ENCODE measurements at regions not wholly inside any gene's neighbourhood (a gene's known extent, or its start where the extent isn't known, plus 50 kb on each side); places are given as distances from the start of the nearest gene placed in this dataset.
"Not testable (repeated sequence)": the region's sequence is repeated elsewhere in the genome, so short reads cannot be mapped to it uniquely, and the experiment has no call there.

DNA sequence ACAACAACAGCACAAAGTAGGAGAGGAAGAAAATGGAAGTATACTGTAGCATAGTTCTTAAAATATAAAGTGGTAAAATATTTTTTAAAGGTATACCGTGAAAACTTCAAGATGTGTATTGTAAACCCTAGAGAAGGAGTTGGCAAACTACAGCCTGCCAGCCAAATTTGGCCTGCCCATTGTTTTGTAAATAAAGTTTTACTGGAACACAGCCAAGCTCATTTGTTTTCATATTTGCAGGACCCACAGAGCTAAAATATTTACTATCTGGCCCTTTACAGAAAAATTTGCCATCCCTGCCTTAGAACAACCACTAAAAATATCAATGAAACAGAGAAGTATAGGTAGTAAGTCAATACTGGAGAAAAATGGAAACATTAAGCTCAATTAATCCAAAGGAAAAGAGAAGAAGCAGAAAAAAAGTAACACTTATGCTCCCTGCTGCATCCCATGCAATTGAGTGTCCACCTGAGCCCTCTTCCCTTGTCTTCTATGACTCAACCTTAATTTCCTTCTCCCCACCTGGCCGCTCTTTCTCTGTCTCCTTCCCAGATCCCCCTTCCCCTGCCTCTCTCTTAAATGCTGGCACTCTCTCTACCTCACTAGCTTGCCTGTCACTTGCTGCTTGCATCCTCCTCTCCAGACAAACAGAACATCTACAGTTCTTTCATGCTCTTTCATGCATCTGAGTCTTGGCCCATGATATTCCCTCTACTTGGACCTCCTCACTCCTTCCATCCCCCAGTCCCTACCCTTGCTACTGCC lies 50.6 kb upstream of the FER start:
- DNase-seq (ENCODE audit: low read depth in 2 of 2), result no peak

DNA sequence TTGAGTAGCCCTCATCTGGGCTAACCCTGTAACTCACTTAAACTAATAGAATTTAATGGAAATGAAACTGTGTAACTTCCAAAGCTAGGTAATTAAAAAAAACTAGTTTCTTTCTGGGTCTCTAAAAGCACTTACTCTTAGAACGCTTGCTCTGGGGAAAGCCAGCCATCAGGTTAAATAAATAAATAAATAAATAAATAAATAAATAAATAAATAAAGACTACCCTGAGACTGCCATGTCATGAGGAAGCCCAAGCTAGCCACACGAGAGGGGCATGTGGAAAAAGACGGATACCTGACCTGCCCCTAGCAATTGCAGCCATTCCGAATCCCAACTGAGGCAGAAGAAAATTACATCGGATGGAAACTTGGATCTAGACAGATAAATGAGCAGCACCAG lies 51.3 kb upstream of the FER start:
- no peak for DNase-seq (ENCODE audit: low read depth in 2 of 2)

DNA sequence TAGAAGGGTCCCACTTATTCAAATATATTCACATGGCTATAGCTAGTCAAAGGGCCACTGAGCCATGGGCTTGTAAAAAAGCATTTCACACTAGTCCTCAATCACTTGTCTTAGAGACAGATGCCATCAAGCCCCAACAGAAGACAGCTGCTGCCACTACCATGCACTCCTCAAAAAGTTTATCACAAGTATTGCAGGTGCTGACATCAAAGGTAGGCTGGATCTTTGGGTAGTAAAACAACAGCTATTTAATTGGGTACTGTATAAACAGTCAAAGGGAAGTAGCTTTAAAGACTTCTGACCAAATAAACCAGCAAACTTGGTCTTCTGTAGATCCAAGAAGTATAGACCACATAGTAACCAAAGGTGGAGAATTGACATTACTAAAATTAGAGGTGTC lies 59.2 kb upstream of the FER start:
- DNase-seq (ENCODE audit: low read depth in 2 of 2), result no peak

DNA sequence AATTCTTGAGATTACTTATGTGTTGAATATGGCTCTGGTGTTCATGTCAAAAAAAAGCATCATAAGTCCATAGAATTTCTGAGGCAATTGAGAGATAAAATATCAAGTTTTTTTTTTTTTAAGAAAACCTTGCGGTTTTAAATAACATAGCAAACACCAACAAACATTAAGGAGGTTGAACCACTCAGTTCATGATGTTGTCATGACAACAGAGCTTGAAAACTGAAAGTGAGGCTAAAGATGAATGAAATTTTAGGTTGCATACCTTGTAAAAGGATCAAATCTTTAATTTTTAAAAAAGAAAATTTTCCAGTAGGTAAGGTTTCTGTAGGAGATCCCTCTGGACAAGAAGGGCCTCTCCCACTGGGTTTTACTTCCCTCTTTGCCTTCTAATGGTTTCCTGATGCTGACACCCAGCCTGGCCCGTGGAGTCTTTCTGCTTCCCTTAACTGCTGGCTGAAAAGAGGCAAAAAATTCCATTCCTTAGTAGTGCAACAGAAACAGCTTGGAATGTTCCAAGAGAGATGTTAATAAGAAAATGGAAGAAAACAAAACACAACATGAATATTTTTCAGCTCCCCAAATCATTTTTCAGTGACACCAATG lies 60.0 kb upstream of the FER start:
- DNase-seq (ENCODE audit: low read depth in 2 of 2), result no peak

GRCh38 chr5:108686676-108687075 lies 61.0 kb upstream of the FER start:
- no peak for DNase-seq (ENCODE audit: low read depth in 2 of 2)

GRCh38 chr5:108685448-108686216 lies 62.1 kb upstream of the FER start:
- not testable (repeated sequence) for DNase-seq (ENCODE audit: low read depth in 2 of 2)

GRCh38 chr5:108681079-108681921 lies 66.4 kb upstream of the FER start:
- no peak for DNase-seq (ENCODE audit: low read depth in 2 of 2)

GRCh38 chr5:108678091-108678490 lies 69.6 kb upstream of the FER start:
- no peak for DNase-seq (ENCODE audit: low read depth in 2 of 2)

DNA sequence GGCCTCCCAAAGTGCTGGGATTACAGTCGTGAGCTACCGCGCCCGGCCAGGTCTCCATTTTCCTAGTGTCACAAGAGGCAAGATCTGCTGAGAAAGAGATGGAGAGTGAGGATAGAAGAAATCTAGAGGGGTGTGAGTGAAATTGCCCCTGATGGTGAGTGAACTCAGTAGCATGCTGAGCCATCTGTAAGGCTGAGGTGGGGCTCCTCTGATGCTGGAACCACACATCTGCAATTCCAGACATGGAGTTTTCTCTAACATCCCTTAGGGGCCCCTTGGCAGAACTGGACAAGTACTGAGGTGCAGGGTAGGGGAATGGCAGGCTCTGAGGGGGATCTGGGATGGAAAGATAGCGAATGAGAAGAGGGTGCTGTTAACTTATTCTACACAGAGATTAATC lies 72.0 kb upstream of the FER start:
- no peak for DNase-seq (ENCODE audit: low read depth in 2 of 2)

GRCh38 chr5:108672639-108673038 lies 75.1 kb upstream of the FER start:
- no peak for DNase-seq (ENCODE audit: low read depth in 2 of 2)

- no peak for DNase-seq (ENCODE audit: low read depth in 2 of 2)
These were observed 77.0 kb upstream of the FER start for GRCh38 chr5:108670591-108671289.

DNA sequence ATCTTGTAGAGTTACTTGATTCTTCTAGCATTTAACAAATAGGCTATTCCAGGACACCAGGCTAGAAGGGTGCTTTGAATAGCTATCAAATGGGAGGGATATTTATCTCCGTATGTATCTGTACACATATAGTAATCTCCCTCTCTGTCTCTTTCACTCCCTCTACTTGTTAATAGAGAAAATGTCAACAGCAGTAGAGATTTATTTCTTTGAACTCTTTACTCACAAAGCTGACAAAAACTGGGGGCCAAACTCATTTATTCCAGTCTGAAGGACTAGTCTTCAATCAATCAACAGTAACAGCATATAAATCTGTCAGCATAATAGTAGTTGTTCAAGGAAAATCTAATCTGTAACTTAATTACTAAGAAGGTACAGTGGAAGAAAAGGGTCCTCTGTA lies 78.2 kb upstream of the FER start:
- no peak for DNase-seq (ENCODE audit: low read depth in 2 of 2)

DNA sequence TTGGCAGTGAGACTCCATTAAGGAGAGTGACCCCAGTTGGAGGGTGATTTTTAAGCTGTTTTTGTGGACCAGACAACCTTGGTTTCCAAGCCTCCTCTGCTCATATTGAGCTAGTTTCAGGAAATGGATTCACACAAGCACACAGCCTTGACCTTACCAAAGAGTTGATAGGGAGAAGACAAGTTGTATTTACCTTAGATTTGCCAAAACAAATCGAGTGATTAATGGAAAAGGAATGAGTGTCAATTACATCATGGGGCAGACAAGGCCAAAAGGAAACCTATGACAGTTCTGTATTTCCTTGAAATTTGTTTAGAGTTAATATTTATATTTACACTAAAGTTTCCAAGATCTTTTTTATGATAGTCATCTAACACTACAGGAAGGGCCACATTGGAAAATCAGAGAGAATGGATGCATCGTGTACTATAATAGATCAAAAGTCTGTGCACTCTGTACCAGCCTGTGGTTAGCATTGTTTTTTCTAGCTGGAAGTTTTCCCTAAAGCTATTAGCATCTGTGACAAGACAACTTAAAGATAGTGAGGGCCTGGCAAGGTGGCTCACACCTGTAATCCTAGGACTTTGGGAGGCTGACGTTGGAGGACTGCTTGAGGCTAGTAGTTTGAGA lies 86.0 kb upstream of the FER start:
- no peak for DNase-seq (ENCODE audit: low read depth in 2 of 2)

GRCh38 chr5:108661024-108661423 lies 86.7 kb upstream of the FER start:
- no peak for DNase-seq (ENCODE audit: low read depth in 2 of 2)

- DNase-seq (ENCODE audit: low read depth in 2 of 2), result no peak
These were observed 87.4 kb upstream of the FER start for GRCh38 chr5:108660291-108660690.

GRCh38 chr5:108659531-108659930 lies 88.2 kb upstream of the FER start:
- no peak for DNase-seq (ENCODE audit: low read depth in 2 of 2)

DNA sequence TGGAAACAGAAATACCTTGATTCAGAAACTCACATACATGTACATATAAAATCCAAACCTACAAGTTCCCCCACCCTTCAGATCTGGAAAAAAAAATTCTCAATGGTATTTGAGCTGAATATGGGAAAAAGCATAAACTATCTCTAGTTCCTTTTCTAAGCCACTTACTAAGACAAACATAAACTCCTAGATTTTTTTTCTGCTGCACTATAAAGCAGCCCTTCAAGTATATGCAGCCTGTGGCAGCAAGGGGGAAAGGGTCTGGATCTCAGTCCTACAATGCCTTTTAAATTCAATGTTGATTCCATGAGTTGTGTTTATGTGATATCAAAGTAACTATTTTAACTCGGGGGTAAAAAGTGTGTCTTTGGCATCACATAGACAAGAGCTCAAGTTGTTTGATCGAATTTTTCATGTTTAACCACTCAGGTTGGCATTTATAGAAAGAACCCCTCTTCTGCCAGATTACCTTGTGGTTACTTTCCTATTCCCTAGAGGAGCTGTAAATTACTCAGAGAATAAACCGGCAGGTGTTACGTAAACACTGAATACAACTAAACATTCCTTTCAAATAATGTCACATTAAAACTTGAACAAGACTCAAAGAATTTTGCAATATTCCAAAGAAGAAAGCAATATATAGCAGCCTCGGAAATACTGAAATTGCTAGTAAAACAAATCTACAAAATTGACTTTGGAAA lies 91.8 kb upstream of the FER start:
- no peak for DNase-seq (ENCODE audit: low read depth in 2 of 2)

DNA sequence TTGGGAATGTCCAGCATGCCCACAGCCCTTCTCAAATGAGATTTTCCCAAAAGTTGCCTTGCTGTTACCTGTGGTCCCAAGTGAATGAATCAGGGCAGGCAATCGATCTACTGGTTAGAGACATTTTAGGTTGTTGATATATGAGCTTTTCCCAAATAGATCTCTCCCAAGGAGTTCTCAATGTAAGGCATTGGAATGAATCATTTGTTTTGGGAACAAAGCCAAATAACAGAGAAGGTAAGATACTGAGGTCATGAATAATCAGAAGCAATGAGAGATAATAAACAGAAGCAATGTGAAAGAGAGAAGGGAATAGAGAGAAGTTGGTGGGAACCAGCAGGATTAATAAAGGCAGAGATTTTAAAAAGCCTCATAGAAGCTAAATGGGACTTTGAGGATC lies 93.6 kb upstream of the FER start:
- no peak for DNase-seq (ENCODE audit: low read depth in 2 of 2)

DNA sequence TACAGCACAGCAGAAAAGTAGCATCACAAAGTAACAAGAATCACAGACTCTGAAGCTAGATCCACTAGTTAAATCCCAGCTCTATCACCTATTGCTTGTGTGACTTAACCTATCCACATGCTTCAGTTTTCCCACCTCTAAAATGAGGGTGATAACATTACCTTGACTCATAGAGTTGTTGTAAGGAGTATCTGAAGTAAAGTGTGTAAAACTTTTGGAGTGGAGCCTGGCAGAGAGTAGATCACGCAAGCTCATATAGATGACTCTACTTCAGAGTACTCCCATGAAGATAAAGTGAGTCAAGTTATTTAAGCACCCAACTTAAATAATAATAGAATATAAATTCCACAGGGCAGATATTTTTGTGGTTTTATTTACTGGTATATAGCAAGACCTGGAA lies 94.5 kb upstream of the FER start:
- DNase-seq (ENCODE audit: low read depth in 2 of 2), result no peak

DNA sequence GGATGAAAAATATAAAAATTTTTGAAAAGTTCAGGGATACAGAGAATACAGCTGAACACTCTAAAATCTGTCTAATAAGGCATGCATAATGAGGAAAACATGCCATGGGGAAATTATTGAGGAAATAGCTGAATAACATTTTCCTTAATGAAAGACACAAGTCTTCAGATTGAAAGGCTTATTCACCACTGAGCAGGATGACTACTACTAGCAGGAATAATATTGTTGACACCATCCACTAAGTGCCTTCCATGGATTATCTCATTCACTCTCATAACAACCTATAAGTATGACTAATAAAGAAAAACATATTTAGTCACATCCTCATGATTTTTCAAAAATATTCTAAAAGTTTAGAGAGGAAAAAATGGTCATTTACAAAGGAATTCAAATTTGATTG lies 96.7 kb upstream of the FER start:
- DNase-seq (ENCODE audit: low read depth in 2 of 2), result no peak
